GM21360 (cell line): ENCODE measurements at regions not wholly inside any gene's neighbourhood (a gene's known extent, or its start where the extent isn't known, plus 50 kb on each side); places are given as distances from the start of the nearest gene placed in this dataset.

Experiments
- ATAC-seq: cut with Tn5 transposase; IDR thresholded peaks from one replicate; pipeline ENCODE4 v1.9.1; 2021; ENCODE audit warnings: mild to moderate bottlenecking, moderate library complexity; ENCODE audit not compliant: unreplicated experiment

DNA sequence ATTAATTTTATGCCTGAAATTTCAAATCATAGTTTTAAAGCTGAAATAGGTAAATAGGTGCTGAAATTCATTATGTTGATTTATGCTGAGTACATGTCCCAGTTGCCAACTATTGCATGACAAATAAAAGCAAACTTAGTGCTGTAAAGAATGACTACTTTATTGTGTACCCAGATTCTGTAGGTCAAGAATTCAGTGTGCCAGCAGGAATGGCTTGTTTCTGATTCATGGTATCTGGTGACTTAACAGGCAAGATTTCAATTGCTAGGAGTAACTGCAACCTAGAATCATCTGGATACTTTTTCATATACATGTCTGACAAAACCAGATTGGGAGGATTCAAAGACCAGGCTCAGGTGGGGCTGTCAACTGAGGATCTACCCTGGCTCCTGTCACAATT, 678.4 kb upstream of the ADAMTS5 start:
- no peak for ATAC-seq

DNA sequence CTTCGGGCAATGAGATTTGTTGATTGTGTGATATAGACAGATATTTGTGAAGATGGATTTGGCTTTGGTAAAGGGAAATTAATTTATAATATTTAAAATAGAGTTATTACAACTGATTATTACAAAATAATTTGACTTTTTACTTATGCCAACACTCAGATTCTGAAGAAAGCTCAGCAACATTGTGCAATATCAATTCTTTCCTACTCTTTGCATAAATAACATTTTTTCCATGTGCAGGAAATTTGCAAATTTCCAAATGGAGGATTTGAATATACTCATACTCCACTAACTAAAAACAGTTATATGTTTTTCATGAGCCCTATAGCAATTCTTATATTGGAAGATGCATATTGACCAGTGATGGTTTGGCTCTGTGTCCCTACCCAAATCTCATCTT, 676.4 kb upstream of the ADAMTS5 start:
- no peak for ATAC-seq

DNA sequence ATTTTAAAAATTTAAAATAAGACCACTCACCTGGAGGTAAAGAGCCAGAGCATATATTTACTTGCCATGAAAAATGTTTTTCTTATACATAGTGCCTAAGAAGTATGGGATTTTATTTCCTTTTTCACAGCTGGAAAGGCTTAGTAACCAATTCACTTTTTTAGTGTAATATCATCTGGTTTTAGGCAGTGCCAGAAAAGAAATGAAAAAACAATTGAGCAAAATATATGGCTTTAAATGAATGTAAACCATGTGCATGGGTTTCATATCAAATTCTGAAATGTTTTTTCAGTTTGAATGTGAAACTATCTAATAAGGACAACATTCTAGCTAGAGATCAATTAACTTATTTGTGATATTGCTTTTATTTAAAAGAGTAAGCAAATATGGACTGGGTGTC, 672.4 kb upstream of the ADAMTS5 start:
- no peak for ATAC-seq

DNA sequence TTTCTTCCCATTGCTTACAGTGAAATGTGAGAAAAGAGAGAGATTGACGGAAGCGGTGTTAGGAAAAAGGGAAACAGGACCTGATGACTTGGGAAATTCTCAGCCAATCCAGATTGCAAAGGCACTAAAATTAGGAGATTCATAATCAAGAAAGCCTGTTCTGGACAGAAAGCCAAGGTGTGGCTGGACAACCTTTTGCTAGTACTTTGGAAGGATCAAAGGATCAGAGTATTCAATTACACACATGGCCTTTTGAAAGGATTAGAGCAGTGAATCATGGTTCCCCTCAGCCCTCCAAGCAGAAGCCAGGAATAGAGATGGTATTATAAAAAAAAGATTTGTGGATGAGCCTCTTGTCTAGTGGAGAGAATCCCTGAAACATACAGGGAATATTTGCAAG, 669.8 kb upstream of the ADAMTS5 start:
- ATAC-seq = no peak

DNA sequence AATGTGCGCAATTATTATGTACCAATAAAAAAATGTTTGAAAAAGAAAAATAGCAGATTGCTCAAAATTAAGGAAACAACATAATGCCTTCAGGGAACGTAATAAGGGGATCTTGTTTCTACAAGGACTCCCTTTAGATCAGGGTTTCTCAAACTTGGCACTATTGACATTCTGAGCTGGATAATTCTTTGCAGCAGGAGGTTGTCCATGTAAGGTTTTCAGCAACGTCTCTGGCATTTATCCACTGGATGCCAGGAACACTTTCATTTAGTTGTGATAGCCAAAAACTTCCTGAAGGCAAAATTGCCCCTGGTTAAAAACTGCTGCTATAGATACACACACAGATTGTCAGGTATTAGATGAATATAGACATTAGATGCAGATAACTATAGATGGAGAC, 666.7 kb upstream of the ADAMTS5 start:
- no peak for ATAC-seq

DNA sequence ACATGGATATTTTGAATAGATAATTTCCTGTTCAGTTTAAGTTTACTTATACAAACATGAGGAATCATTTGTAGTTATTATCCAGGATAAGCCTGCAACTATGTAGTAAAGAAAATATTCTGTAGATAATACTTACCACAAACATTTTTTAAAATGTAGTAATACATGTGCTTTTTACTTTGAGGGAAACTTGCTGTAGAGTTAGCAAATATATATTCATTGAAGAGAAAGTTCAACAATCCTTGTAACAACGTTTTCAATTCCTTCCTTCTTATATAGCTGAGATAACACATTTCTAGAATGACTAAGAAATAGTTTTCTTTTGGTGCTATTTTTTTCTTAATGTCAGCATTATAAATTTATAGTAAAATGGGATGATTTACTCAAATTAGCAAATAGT, 664.6 kb upstream of the ADAMTS5 start:
- no peak for ATAC-seq

DNA sequence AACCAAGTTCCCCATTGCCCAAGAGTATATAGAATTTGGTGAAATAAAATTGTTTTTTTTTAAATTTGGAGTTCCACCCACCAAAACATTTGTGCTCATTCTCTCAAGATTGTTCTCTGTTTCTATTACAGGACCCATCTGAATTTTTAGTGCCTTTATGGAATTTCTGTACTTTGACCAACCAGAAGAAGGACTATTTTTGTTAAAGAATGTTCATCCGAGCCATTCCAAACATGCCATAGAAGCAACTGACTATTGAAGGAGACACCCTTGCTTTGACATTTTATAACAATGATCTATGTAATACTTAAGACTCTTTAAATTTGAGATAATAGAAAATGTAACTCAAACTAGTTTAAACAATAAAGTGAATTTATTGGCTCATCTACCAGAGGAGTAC, 655.7 kb upstream of the ADAMTS5 start:
- ATAC-seq = no peak

DNA sequence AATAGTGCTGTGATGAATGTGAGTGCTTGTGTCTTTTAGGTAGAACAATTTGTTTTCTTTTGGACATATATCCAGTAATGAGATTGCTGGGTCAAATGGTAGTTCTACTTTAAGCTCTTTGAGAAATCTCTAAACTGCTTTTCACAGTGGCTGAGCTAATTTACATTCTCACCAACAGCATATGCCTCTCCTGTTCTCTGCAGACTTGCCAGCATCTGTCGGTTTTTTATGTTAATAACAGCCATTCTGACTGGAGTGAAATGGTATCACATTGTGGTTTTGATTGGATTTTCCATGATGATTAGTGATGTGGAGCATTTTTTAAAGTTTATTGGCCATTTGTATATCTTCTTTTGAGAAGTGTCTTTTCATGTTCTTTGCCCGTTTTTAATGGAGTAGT, 647.3 kb upstream of the ADAMTS5 start:
- ATAC-seq = no peak

DNA sequence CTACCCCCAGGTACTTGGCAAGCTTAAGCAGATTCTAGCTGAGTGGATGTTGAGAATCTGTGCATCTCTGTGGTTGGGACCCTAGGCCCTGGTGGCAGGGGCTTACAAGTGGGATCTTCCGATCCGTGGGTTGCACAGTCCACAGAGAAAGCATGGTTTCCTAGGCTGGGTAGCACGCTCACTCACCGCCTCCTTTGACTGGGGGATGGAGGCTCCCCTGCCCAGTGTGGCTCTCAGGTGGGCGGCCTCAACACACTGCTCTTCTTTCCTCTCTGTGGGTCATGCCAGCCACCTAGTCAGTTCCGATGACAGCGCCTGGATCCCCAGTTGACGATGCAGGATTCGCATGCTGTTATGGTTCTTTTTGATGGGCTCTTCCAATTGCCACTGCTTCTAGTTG, 639.5 kb upstream of the ADAMTS5 start:
- no peak for ATAC-seq

DNA sequence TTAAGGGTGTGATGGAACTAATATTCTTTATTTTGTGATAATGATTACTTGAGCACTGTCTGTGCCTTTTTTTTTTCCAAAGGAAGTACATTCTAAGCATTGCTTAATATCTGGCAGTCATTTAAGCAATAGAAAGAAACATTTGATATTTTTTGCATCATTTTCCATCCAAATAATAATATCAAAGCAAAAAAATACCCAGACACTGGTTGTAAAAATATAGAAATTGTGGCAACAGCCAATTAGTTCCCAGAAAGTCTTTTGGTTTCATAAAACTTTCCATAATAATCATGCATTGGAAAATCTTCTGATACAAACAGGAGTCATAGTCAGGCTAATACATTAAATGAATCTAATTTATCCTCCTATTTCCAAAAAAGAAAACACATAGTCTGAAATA, 629.3 kb upstream of the ADAMTS5 start:
- ATAC-seq = no peak

DNA sequence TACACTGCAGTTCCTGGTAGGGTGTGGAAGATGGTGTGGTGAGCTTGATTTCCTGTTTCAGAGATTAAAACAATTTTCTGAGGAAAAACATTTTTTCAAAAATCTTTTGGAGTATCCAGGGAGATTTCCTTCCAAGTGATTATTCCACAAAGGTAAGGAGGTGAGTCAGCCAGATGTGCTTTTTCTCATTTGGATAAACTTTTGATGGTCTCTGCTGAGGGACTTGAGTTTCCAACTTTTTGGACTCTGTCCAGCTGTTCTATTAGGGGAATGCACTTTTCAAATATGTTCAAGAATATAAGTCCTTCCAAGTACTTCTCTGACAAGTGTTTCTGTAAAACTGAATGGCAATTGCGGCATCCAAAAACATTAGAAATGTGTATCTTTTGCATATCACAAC, 628.8 kb upstream of the ADAMTS5 start:
- ATAC-seq = no peak

DNA sequence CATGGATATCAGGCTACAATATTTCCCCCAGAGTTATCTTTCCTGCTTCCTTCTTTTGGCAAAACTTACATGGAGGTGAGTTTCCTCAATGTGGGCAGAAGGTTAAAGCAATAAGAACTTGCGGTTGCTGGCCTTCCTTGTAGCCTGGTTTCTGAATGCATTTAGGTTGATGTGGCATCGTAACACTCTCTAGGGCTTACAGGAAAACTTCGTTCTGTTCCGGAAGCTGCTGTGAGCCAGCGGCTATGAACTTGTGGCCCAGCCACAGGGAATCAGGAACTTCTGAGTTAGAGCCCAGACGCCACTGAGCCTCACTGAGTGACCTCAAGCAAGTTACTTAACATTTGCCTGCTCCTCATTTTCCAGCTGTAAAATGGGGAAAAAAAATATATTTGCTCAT, 623.4 kb upstream of the ADAMTS5 start:
- ATAC-seq = no peak

DNA sequence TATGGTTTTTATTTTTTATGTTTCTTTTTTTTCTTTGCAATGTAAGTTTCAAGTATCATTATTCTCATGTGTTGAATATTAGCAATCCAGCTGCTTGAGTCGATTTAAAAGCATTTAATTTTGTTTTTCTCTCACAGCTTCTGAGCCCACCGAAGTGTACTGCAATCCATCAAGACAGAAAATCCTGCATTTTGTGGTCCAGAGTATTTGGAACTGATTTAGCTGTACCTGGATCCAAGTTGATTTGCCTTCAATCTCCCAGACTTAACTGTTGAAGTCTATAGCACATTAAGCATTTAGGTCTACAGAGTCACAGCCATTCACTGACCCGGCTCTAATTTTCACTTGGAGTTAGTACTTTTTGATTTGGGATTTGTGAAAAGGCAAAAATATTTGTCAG, 622.9 kb upstream of the ADAMTS5 start:
- no peak for ATAC-seq

DNA sequence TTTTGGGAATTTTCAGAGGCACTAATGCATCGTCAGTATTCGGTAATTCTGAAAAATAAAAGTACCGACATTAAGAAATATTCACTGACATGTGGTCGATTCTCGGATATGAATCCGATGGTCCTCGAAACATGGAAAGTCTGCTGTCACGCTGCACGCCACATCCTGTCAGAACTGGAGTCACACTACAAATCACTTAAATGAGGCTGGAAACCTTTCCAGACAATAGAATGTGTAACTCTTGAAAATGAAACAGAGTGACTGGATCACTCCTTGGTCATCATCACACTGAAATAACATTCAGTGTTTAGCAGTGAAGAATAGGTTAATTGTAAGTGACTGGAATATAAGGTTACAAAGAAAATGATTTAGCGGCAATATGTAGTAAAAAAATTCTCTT, 620.1 kb upstream of the ADAMTS5 start:
- no peak for ATAC-seq

DNA sequence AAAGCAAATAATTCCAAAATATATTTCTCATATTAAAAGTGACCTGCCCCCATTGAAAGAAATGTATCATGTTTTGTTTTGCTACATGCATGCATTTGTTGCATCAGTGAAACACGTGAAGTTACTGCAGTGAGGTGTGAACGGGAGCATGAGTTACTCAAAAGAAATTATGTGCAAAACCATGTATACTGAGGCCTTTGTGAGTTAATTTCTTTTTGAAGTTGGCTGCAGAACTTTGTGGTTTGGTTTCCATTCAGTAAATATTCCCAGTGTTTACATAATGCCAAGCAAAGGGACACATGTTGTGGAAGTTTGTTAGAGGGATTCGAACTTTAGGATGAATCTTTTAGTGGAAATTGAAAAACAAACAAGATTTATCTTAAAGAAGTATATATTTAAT, 619.4 kb upstream of the ADAMTS5 start:
- ATAC-seq = no peak

DNA sequence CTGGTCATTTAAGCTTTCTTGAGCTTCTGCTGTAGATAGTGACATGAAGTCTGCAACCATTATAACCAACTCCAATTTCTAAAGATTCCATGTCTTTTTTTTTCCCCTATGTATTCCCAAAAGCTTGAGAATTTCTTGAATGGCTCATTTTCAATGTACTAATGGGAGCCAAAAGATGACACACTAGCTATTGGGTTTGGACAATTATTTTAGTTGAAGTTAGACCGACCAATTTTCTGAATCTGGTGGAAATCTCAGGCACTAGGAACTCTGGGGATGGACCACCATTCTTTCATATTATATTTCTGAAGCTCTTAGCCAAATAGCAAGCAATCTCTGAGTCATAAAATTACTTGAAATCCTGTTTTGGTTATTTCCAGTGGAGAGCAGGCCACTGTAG, 617.4 kb upstream of the ADAMTS5 start:
- ATAC-seq = no peak

DNA sequence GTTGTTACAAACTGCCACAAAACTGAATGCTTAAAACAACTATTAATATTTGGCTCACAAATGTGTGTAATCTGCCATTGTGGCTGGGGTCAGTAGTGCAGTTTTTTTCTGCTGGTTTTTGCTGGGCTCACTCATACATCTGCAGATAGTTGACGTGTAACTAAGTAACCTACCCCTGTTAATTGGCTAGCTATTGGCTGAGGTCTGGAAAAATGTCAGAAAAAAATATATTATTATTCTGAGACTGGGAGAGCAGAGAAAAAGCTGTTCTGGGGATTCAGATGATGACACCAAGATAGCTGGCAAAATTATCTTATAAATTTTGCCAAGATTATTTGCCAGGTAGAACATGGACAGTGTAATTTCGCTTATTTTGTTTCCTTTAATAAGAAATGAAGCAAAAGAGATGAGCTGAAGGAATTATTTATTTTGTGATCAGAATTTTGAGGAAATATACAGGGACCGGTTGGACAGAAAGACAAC, 616.1 kb upstream of the ADAMTS5 start:
- no peak for ATAC-seq

DNA sequence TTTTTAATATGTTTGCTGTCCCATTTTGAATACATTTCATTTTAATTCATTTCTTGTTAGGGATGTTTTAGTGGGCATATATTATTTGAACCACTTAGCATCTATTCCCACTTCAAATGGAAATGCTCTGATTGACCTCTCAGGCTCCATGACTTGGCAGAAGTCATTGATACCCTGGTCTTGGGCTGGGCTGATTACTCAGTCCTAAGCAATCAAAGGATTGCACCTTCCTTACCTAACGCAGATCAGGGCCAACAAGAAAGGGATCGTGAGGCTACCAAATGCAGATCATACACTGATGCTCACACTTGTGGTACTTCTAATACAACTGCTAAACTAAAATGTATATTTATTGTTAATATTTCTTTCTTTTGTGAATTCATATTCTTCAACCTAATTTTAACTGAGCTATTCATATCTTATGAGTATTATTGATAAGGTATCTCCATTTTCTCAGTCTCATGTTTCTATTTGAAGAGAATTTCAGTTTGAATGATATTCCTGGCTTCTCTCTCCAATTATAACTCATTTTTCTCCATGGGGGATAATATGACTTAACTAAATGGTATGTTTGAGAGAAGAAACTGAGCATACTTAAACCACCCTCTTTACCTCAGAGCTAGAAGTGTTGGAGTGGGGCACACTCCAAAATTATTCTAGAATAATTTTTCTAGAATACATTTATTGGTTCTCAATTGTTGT, 615.5 kb upstream of the ADAMTS5 start:
- no peak for ATAC-seq

DNA sequence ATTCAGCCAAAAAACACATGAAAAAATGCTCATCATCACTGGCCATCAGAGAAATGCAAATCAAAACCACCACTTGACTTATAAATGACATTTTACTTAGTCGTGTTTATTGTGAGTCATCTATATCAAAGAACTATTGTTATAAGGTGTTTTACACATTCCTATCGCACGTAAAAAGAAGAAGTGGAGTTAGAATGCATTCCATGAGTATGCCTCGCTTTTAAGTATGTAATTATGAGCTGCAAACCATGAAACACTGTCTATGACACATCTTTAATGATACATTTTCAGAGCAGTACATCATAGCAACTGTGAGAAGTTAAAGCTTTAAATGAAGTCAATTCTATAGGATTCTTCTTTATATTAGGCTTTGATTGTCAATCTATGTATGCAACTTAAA, 614.3 kb upstream of the ADAMTS5 start:
- no peak for ATAC-seq

DNA sequence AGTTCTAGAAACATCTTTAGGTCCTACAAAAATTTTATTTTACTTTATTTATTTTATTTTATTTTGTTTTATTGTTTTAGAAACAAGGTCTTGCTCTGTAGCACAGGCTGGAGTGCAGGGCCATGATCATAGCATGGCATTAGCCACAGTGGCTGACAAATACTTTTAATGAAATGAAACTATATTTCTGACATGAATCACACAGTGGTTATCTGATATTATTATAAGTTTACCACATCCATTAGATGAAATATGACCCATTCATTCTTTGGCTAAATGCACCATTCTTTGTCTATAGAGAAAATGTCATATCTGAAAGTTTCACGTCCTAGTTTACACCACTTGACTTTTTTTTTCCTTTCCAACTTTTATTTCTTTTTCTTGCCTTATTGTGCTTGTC, 613.4 kb upstream of the ADAMTS5 start:
- no peak for ATAC-seq

DNA sequence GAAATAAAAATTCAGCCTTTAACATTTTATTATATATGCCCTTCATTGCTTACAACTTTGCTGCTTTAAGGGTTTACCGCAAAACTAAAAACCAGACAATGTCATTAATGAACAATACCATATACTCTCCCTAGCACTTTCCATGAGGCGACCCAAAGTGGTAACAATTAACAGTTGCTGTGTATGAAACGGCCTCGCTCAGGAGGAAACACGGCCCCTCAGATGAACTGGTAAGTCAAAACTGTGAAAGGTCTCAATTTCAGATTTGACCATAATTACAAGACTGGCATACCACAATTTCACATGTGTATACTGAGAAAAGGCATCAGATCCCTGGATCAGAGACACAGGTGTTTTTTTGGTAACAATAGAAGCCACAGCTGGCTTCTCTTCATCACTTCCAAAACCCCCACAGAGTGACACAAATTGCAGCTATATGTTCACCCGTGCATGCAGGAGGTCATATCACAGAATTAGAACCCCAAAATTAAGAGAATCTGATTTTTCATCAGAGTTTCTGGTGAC, 611.9 kb upstream of the ADAMTS5 start:
- no peak for ATAC-seq

DNA sequence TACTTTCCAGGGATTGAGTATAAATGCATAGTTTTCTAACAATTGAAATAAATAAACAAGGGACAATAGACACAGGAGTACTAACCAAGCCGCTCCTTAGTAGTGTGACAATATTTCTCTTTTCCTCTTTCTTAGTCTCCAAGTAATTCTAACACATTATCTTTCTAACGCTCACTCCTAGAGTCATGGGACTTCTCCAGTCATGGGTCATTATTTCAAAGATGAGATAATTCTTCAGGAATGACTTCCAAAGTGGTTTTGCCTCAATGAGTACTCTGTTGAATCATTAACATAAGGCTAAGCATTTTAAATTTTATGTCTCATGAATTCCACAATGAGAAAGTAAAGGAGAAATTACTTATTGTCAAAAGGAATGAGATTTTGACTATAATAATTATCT, 605.8 kb upstream of the ADAMTS5 start:
- no peak for ATAC-seq

DNA sequence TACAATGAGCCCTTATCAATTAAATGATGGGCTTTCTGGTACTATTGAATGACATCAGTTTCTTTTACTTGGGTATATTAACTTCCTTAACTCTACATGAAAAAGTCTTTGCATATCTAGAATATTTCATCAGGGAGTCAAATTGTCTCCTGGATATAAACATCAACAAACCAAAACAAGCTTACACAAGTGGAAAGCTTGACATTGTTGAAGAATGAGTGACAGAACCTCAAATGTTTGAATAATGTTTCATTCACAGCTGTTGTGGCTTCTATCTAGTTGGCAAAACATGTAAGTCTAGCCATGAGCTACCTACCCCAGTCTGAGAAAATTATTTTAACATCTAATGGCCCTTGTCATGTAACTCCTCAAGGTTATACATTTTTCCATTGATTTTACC, 604.8 kb upstream of the ADAMTS5 start:
- no peak for ATAC-seq
